Adipocyte (in vitro differentiated cells): ENCODE measurements at regions not wholly inside any gene's neighbourhood (a gene's known extent, or its start where the extent isn't known, plus 50 kb on each side); places are given as distances from the start of the nearest gene placed in this dataset.

Experiments used
- DNase-seq: peaks from one replicate; pipeline ENCODE4 v3.0.0-alpha.2; 2015; ENCODE audit warnings: low read depth
- H3K27me3 ChIP-seq: replicated peaks from 2 replicates; pipeline ENCODE4 v1.7.0; 2013; ENCODE audit warnings: mild to moderate bottlenecking, low read length, moderate library complexity; ENCODE audit not compliant: control insufficient read depth, insufficient read depth
- H3K36me3 ChIP-seq: 2 replicates; pipeline ENCODE4 v1.7.0; 2013; ENCODE audit warnings: low read length, mild to moderate bottlenecking, moderate library complexity; ENCODE audit not compliant: control insufficient read depth, insufficient read depth, severe bottlenecking
- H3K4me1 ChIP-seq: 2 replicates; pipeline ENCODE4 v1.7.0; 2013; ENCODE audit warnings: mild to moderate bottlenecking, low read length, moderate library complexity; ENCODE audit not compliant: control insufficient read depth, insufficient read depth
- H3K4me3 ChIP-seq: 2 replicates; pipeline ENCODE4 v1.7.0; 2013; ENCODE audit warnings: mild to moderate bottlenecking, low read length, moderate library complexity
- H3K9ac ChIP-seq: 2 replicates; pipeline ENCODE4 v1.7.0; 2013; ENCODE audit warnings: mild to moderate bottlenecking, low read length, moderate library complexity
- H3K9me3 ChIP-seq: 2 replicates; pipeline ENCODE4 v1.7.0; 2013; ENCODE audit warnings: mild to moderate bottlenecking, low read length, moderate library complexity; ENCODE audit not compliant: control insufficient read depth

DNA sequence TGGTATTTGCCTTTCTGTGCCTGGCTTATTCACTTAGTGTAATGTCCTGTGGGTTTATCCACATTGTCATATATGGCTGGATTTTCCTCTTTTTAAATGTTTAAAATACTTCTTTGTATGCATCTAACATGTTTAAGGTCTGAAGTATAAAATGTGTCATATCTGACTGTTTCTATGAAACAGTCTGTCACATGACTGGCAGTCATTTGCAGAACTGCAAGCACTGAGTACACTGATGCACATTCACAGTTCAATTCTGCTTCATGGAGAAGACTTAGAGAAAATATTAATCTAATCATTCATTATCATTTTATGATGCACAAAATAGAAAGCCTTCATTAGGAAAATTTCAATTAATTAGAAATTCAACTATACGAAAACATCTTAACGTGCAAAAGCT lies 119.7 kb upstream of the PRSS58 start:
- no peaks in the 10 kb centered on the region for H3K27me3 ChIP-seq
- DNase-seq: no peak
- H3K4me1 ChIP-seq: peaks cover 35% of the 10 kb centered on the region

DNA sequence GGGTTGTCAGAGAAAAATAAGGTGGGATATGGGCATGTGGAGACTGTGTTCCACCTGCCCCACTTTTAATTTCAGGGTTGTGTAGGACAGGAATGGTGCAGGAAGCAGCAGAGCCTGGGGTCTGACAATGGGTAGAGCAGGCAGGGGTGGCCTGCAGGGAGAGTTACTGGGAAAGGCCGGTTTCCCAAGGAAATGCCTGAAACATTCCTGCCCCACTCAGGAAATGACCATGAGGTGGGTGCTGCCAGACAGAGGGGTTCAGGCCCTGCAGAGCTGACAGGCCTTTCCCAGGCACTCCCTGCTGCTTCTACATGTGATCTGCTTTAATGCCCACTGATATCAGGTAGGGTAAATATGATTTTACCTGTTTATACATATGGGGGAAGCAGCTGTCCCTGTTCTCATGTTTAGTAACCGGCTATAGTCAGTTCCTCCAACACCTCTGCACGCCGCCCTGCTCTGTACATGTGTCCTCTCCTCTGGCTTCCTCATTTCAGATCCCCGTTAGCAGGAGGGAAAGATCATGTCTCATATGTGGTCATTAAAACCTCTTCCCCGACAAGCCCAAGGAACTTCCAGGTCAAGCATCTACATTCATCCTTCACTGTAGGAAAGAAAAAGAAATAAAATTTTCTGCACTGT lies 118.6 kb upstream of the PRSS58 start:
- Histone ChIP-seq H3K9ac (peak overlapping the region; percentile 2), H3K27me3 (no peaks in the 10 kb centered on the region), H3K36me3 (no peaks in the 10 kb centered on the region), H3K9me3 (no peaks in the 10 kb centered on the region), H3K4me3 (no peak overlapping the region), H3K4me1 (peaks cover 41% of the 10 kb centered on the region)
- DNase-seq: no peak

More for the DNA sequence above, 119.7 kb upstream of the PRSS58 start:
- Histone ChIP-seq H3K4me3 (no peak overlapping the region), H3K9ac (no peak overlapping the region), H3K9me3 (no peaks in the 10 kb centered on the region), H3K36me3 (no peaks in the 10 kb centered on the region)

DNA sequence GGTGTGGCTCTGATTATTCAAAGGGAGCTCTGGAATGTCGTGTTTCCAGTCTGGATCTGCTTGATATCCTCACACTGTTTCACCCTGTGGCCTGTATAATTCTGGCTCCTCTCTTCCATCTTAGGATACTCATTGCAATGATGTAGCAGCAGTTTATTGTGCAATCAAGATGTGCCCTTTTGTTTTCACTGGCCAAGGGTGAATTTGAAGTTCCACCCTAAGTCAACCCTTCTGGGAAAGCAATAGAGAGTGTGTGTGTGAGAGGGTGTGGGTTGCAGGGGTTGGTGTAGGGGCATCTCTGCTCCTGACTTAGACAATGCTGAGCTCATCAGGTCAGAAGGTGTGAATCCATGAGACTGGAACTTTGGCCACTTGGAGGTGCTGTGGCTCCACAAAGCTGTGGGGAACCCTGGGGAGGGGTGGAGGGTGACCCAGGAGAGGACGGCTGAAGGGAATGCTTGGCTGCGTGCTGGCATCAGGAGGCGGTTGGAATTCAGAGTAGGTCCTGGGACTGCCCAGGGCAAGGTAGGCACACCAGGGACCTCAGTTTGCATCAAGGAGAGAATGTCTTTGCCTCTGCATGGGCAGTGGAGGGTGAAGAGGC lies 118.0 kb upstream of the PRSS58 start:
- Histone ChIP-seq H3K36me3 (no peaks in the 10 kb centered on the region), H3K27me3 (no peaks in the 10 kb centered on the region), H3K9me3 (no peaks in the 10 kb centered on the region), H3K4me1 (peaks cover 41% of the 10 kb centered on the region), H3K4me3 (no peak overlapping the region), H3K9ac (no peak overlapping the region)
- peak; percentile 56 for DNase-seq

DNA sequence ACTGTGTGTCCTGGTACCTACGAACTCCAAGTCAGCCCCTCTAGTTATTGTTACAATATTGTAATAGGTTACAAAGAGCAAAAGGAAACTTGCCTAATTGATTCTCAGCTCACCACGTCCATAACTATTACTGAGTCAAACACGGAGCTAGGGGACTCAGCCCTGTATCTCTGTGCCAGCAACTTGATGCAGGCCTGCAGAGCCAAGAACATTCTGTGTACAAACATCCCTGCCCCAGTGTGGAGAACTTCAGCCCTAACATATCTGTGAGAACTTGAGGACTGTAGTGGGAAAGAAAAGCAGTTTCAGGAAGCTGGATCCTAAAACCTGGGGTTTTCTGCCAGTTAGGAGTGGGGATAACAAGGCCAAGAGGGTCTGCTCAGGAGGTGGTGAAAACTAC lies 114.9 kb upstream of the PRSS58 start:
- Histone ChIP-seq H3K36me3 (no peaks in the 10 kb centered on the region), H3K4me3 (no peak overlapping the region), H3K9me3 (peaks cover 13% of the 10 kb centered on the region), H3K27me3 (no peaks in the 10 kb centered on the region), H3K9ac (peak overlapping the region; percentile 55), H3K4me1 (peaks cover 41% of the 10 kb centered on the region)
- no peak for DNase-seq

DNA sequence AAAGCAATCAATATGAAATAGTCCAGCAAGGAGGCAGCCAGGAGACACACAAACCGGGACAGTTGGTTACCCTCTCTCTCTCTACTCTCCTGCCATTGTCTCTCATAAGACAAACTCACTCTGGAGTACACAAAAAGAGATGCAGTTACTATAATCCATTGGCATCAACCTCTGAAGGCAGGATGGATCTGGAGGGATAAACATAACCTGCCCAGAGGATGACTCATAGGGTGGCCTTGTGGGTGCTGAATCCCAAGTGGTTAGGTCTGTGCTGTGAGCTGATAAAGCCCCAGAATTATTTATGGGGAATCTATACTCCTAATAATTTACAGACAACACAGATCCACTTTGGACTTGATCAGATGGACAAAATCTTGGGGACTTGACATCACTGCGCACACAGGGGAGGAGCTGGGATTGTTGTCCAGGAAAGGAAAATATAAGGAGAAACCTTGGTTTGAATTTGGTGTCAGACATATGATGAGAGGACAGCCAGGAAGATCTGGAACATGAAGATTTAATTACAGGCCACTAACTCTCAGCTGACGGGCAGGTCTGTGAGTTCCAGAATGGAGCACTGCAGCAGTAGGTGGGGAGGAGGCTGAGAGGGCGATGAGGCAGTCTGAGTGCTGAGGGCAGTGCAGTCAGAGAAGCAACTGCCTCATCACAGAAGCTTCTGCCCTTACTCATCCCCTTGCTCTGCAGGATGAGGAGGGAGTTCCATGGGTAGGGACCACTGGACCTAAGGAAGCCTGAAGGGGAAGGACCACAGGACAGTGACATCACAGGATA lies 113.9 kb upstream of the PRSS58 start:
- no peak overlapping the region for H3K9ac ChIP-seq
- H3K4me3 ChIP-seq: no peak overlapping the region
- DNase-seq: no peak

DNA sequence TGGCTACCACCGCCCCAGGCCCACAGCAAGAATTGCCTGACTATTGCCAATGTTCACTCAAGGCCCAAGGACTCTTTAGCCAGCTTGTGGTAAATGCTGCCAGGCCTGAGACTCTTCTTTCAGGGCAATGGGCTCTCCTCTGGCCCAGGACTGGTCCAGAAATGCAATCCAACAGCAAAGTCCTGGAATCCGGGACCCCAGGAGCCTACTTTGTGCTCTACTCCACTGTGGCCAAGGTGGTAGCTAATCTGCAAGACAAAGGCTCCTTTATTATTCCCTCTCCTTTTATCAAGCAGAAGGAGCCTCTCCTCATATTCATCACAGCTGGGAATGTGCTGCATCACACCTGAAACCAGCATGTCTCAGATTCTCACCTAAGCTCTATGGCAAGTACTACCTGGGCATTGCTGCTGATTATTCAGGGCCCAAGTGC lies 107.6 kb upstream of the PRSS58 start:
- no peak for DNase-seq
- peaks cover 2% of the 10 kb centered on the region for H3K4me1 ChIP-seq
- no peak overlapping the region for H3K4me3 ChIP-seq
- H3K36me3 ChIP-seq: no peaks in the 10 kb centered on the region
- H3K9ac ChIP-seq: no peak overlapping the region
- H3K9me3 ChIP-seq: peaks cover 19% of the 10 kb centered on the region
- H3K27me3 ChIP-seq: no peaks in the 10 kb centered on the region

More for the DNA sequence above, 113.9 kb upstream of the PRSS58 start:
- no peaks in the 10 kb centered on the region for H3K27me3 ChIP-seq
- no peaks in the 10 kb centered on the region for H3K36me3 ChIP-seq
- peaks cover 13% of the 10 kb centered on the region for H3K9me3 ChIP-seq
- H3K4me1 ChIP-seq: peaks cover 41% of the 10 kb centered on the region

DNA sequence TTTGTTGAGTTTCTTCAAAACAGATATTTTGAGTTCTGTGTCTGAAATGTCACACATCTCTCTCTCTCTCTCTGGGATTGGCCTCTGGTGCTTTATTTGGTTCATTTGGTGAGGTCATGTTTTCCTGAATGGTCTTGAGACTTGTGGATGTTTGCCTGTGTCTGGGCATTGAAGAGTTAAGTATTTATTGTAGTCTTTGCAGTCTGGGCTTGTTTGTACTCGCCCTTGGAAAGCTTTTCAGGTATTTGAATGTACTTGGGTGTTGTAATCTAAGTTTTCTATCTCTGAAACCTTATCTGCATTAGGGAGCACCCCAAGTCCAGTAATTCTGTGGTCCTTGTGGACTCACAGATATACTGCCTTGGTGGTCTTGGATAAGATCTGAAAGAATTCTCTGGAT lies 106.7 kb upstream of the PRSS58 start:
- no peak overlapping the region for H3K9ac ChIP-seq
- no peaks in the 10 kb centered on the region for H3K36me3 ChIP-seq
- DNase-seq: no peak
- no peaks in the 10 kb centered on the region for H3K27me3 ChIP-seq
- H3K4me3 ChIP-seq: no peak overlapping the region
- peaks cover 10% of the 10 kb centered on the region for H3K4me1 ChIP-seq
- peaks cover 19% of the 10 kb centered on the region for H3K9me3 ChIP-seq

DNA sequence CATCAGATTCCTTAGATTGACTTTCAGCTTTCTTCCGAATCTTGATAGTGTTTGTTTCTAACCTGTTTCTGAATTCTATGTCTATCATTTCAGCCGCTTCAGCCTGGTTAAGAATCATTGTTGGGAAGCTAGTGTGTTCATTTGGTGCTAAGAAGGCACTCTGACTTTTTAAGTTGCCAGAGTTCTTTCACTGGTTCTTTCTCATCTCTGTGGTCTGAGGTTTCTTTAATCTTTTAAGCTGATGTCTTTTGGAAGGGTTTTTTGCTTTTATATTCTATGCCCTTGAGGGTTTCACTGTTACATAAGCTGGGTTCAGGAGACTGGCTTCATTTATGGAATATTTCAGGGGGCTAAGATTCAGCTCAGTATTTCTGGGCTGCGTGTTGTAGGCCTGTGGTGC lies 104.5 kb upstream of the PRSS58 start:
- peaks cover 6% of the 10 kb centered on the region for H3K9me3 ChIP-seq
- H3K27me3 ChIP-seq: no peaks in the 10 kb centered on the region
- no peak overlapping the region for H3K9ac ChIP-seq
- no peak overlapping the region for H3K4me3 ChIP-seq
- no peaks in the 10 kb centered on the region for H3K36me3 ChIP-seq
- no peak for DNase-seq
- peaks cover 23% of the 10 kb centered on the region for H3K4me1 ChIP-seq

DNA sequence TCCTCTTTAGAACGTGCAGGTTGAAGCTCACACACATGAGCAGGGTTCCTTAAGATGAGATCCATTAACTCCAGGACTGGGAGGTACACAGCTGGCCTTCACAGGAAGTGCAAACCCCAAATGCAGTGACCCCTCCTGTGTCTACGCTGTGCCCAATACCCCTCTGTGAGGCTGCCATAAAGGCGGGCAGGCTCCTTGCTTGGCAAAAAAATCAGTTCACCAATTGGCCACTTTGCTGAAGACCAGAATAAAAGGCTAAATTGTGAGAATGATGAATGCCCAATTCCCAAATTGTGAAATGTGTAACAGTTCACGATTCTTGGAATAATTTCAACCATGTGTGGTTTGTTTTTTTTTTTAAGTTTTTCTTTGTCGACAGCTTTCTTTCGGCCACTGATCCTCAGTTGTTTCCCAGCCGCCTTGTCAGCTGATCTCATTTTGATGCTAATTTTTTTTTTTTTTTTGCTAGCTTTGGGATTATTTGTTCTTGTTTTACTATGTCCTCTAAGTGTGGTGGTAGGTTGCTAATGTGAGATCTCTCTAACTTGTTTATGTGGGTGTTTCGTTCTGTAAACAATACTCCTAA lies 101.9 kb upstream of the PRSS58 start:
- H3K9ac ChIP-seq: no peak overlapping the region
- DNase-seq: peak; percentile 39
- H3K36me3 ChIP-seq: no peaks in the 10 kb centered on the region
- no peak overlapping the region for H3K4me3 ChIP-seq
- H3K27me3 ChIP-seq: no peaks in the 10 kb centered on the region
- peaks cover 27% of the 10 kb centered on the region for H3K4me1 ChIP-seq
- H3K9me3 ChIP-seq: peaks cover 6% of the 10 kb centered on the region

DNA sequence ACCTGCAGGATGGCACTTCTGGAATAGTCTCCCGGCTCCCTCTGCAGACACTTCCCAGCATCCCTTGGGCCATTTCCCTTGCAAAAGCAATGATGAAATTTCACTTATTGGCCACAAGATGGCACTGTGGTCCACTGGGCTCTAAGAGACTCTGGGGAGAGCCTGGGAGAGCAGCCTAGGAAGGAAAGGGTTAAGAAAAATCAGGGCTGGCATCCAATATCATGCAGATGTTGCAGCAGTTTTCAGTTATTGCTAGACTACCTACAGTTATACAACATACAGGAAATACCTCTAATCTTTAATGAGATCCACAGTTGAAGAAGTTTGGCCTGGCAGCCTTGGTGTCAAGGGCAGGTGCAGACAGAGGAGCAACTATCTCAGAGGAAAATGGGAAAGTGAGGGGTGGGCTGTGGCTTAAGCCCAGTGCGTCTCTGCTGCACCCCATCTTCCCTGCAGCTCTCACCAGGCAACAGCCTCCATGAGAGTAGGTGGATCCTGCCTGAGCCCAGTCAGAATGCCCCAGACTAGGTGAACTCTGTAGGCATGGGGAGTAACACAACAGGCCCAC lies 100.2 kb upstream of the PRSS58 start:
- Histone ChIP-seq H3K4me3 (peak overlapping the region; percentile 30), H3K9ac (peak overlapping the region; percentile 46), H3K27me3 (no peaks in the 10 kb centered on the region), H3K9me3 (peaks cover 6% of the 10 kb centered on the region), H3K36me3 (no peaks in the 10 kb centered on the region), H3K4me1 (peaks cover 27% of the 10 kb centered on the region)
- DNase-seq: peak; percentile 87

DNA sequence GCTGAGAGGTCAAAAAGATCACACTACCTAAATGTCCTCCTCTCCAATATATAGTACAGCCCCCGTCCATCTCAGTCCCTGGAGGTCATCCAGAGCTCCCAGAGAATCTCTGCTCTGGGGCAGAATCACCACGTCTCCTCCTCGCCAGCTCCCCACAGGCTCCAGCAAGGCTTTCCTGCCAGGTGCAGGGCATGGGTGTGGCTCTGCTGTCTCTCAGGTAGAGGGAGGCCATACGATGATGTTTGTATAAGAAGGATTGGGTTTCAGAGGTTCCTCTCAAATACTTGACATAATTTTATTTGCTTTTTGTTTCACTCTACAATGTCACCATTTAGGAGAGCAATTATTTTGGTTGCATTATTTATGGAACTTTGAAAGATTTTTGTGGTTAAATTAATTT lies 98.3 kb upstream of the PRSS58 start:
- no peaks in the 10 kb centered on the region for H3K9me3 ChIP-seq
- no peak overlapping the region for H3K9ac ChIP-seq
- no peaks in the 10 kb centered on the region for H3K36me3 ChIP-seq
- no peak overlapping the region for H3K4me3 ChIP-seq
- no peak for DNase-seq
- H3K4me1 ChIP-seq: peaks cover 27% of the 10 kb centered on the region
- peaks cover 7% of the 10 kb centered on the region for H3K27me3 ChIP-seq
